ENCODE measurements at regions not wholly inside any gene's neighbourhood (a gene's known extent, or its start where the extent isn't known, plus 50 kb on each side); places are given as distances from the start of the nearest gene placed in this dataset.

DNA sequence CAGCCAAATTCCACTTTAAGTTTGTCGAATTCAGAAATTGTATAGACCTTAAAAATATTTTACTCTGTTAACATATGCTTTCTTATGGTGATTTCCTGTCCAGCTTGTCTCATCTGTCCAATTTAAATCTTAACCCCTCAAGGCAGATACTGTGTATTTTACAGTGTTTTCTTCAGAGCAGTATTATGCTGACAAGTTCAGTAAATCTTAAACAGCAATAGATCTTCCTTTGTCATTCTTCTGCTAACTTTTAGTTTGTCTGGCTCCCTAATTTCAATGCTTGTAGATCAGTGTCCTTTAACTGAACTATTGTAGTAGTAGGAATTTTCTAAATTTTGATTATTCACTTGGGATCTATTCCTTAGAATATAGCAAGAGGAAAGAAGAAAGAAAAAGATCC lies 52.8 kb upstream of the MEIS1 start:
- no peak for DNase-seq

GRCh38 chr2:66379473-66379872 lies 55.5 kb upstream of the MEIS1 start:
- DNase-seq: no peak

GRCh38 chr2:66377832-66378231 lies 57.1 kb upstream of the MEIS1 start:
- DNase-seq: no peak

GRCh38 chr2:66370824-66371223 lies 64.1 kb upstream of the MEIS1 start:
- DNase-seq: no peak

- no peak for DNase-seq
These were observed 68.3 kb upstream of the MEIS1 start for GRCh38 chr2:66366619-66367018.

DNA sequence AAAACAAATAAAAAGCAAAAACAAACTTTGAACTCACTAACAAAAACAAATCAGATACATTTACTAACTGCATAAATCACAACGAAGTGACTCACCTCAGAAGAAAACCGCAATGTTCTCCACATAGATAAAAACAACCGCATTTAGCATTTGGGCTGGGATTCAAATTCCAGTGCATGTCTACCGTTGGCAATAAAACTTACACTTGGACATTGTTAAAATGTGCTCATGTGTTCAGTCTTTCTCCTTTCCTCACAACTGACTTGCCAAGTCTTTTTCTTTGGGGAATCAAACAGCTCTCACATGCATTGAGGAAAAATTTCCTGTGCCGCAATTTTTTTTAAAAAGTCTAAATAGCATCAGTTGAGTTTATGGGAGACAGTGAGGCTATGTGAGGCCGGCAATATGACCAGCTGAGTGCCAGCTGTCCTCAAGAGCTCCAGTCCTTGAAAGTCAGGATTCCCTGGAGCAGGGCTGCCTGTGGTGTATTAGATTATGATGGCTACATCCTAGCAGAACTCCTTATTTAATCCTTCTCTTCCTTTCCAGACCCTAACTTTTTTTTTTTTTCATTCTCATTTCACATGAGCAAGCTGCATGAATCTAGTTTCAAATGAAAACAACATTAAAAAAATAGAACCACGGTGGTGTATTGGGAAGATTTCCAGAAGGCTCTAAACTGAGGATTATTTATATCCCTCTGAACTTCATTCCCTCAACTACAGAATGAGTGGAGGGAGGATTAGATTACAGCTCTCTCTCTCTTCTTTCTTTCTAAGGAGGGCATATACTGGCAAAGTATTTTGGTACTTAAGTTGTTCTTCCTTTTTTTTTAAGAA lies 70.2 kb upstream of the MEIS1 start:
- no peak for DNase-seq

GRCh38 chr2:66362701-66363100 lies 72.2 kb upstream of the MEIS1 start:
- DNase-seq: no peak

DNA sequence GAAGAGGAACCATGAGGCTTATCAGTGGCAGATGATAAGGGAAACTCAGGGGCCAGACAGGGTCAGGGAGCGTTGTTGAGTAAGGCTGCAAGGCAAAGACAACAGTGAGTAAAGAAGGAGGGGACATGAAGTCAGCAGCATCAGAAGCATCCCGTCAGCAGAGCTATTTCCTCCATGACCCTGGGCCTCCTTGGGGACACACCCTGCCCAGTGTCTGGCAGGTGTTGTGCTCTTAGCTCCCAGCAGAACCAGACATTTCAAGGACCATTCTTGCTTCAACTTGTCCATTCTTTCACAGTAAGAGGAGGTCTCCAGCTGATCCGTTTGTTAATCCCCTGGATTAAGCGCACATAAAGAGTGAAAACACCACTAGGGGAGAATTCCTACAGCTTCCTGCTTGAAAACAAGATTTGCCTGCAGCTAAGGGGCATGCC lies 88.7 kb upstream of the MEIS1 start:
- no peak for DNase-seq

DNA sequence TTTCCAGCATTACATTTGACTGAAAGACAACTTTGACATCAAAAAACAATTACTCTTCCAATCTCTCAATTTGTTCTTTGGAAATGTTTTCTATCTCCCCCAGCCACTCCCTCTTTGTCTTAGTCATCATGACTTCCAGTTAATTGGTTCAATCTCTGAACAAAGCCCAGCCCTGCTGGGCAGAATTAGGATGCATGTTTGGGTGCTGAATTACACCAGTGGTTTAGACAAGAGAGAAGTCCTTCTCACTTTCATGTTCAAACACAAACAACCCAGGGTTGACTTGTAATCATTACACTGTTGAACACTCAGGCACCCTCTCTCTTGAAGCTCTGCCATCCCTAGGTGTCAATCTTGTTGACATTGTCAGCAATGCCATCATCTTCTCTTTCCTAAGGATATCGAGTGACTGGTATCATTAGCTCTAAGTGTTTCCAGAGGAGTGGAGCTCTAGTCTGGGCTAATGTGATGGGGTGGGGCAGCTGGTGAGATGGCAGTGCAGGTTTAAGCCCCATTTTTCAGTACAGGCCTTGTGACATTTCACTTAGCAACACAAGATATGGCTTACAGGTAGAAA lies 90.8 kb upstream of the MEIS1 start:
- no peak for DNase-seq

- DNase-seq: no peak
These were observed 91.7 kb upstream of the MEIS1 start for GRCh38 chr2:66343259-66343658.

DNA sequence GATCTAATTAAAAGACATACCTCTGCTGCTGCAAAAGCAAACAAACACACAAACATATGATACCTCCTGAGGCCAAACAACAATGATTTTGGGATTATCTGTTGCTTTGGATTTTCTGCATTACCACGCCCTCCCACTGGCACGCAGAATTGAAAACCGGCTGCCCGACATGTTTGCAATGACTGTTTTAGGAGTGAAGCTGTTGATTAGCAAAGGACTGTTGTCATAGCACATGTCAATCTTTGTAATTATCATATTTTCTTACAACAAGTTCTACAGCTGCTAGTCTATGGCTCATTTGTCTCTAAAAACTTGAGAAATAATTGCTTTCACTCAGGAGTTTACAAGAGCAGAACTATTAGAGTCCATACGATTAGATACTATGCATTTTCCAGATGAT lies 94.4 kb upstream of the MEIS1 start:
- no peak for DNase-seq

DNA sequence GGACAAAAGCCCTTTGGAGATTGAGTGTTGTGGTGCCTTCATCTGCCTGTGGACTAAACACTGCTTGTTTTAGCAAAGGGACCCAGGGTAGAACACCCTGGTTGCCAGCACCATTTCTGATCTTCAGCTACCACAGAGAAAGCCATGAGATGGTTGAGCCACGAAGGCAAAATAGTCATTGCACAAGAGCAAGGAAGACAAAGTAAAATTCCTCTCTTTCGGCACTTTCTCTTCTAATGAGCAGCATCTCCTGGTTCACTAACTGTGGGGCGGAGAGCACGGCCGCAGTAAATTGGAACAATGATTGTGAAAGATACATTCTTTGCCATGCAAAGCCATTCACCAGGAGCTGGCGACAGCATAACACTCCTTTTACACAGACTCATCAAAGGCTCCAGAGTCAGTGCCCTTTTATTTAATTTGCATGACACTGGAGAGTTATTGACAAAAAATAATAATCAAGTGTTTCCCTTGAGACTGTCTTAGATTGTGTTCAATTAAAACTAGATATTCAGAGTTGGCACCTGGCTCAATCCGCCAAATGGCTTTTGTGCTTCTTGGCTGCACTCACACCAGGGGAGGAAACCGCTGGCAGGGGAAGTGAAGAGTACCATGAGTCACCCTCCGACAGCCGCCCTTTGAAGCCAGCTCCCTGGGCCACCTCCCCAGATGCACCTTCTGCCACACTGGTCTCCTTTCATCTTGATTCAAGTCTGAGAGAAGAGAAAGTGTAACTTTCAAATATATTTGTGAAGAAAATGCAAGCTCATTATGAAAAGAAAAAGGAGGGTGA lies 100.5 kb upstream of the MEIS1 start:
- DNase-seq: no peak

DNA sequence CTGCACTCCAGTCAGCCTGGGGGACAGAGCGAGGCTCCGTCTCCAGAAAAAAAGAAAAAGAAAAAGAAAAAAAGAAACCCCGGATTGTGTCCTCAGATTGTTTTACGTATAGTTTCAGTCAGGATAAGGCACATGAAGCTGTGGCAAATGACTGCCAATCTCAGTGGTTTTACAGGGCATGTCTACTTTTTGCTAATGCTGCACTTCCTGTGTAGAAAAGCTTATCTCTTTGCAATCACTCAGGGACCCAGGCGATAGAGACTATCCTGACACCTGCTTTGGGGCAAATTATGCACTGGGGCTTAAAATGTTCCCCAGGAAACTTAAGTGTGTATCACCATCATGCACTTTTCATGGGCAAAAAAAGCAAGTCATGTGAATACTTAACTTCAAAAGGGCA lies 103.7 kb upstream of the MEIS1 start:
- DNase-seq: no peak

GRCh38 chr2:66329081-66329605 lies 105.8 kb upstream of the MEIS1 start:
- no peak for DNase-seq

DNA sequence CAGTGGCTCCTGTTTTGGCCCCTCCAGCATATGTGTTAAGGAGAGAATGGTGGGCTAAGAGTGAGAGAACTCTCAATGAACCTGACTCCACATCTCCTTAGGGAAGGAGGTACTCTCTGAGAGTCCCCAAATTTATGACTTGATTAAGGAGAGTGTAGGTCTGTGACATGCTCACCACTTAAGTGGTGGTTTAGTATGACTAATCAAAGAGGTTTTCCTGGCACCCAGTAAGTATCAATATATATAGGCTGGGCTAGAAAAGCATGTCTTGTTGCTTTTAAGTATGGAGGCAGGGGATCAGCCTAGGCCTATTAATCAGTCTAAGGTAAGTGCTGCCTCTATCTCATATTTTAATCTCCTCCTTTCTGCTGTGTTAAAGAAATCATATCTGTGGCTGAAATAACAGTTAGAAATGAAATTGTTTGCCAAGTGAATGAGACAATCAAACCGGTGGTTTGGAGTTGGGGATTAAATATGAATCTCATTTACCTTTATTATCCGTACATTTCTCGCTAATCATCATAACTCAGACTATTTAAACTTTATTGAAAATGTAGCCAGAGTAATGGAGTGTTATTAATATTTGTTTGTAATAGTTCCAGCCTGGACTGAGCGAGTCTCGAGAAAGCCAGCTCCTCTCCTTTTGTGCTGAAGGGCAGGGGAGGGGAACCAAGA lies 107.7 kb upstream of the MEIS1 start:
- no peak for DNase-seq

GRCh38 chr2:66324909-66325528 lies 109.9 kb upstream of the MEIS1 start:
- no peak for DNase-seq

DNA sequence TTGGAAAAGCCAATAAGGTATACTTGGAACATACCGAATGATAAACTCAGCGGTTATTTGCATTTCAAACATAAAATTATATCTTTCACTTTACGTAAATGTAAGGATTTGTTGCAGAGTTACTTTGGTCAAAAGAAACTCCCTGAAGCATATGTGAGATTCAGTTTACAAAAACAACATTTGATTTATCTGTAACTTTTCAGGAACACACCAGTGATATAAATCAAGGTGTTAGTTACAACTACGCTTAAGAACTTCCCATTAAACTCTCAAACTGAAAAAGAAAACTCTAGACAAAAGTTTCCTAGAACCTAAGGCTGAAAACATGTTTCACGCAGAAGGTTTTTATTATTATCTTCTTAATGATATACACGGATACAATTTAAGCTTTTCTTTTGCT lies 110.6 kb upstream of the MEIS1 start:
- no peak for DNase-seq

- DNase-seq: no peak
These were observed 111.5 kb upstream of the MEIS1 start for GRCh38 chr2:66323406-66323805.

GRCh38 chr2:66322506-66323260 lies 112.2 kb upstream of the MEIS1 start:
- no peak for DNase-seq

- DNase-seq: no peak
These were observed 116.8 kb upstream of the MEIS1 start for GRCh38 chr2:66318009-66318561.

DNA sequence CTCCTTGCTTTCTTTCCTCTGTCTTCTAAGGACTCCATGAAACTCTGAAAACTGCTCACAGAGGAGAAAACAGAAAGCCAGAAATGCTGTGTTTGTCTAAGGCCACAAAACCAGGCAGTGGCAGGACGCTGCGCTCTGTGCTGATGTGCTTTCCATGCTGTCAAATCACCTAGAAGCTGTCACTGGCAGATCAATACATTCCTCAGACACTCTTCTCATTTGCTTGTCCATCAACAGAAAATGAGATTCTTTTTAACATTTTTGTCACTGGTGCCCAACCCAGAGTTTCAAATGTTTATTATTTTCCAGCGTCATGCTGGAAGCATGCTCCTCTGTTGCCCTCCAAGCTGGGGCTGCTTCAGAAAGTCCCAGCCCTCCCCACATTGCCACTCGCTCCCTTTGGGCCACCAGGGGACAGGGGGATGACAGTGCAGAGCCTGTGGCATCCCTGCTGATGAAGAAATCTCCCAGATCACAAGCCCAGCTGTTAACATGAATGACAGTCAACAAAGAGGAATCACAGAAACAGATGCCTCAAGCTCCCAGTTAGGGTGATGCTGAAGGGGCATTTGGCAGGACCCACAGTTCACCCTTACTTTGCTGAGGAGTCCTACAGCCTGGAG lies 117.5 kb upstream of the MEIS1 start:
- DNase-seq: no peak

Data from stimulated activated CD8-positive, alpha-beta memory T cell treated with anti-CD3 and anti-CD28 coated beads, Interleukin-4, amount 100 ng/mL, for 48 hours (primary cell).